NCI-H345 treated with DMSO at 0.1 percent for 48 hours (cell line): ENCODE measurements at regions not wholly inside any gene's neighbourhood (a gene's known extent, or its start where the extent isn't known, plus 50 kb on each side); places are given as distances from the start of the nearest gene placed in this dataset.
"Not testable (repeated sequence)": the region's sequence is repeated elsewhere in the genome, so short reads cannot be mapped to it uniquely, and the experiment has no call there.

ENCODE experiments used
- DNase-seq: peaks from one replicate; lab custom pipeline; 2025; ENCODE audit not compliant: unreplicated experiment; lab: John Stamatoyannopoulos, UW

- no peak for DNase-seq
Observed at GRCh38 chr7:23887660-23888059, 177.6 kb downstream of the STK31 start.

DNA sequence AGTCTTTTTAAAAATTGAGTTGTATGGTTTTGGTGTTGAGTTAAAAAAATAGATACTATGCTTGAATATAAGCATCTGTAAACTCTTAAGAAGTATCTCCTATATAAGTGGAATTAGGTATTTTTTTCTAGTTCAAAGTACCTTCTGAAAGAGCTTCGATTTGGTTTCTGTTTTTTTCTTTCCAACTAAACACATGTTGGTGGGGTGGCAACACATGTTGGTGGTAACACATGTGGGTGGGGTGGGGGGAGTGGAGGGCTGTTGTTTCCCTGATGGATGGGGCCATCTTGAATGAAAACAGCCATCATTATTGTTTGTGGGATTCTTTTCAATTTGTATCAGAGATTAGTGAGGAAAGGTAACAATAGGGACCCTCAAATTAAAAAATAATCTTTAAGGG lies 178.9 kb downstream of the STK31 start:
- no peak for DNase-seq

GRCh38 chr7:23889566-23889965 lies 179.5 kb downstream of the STK31 start:
- no peak for DNase-seq

- no peak for DNase-seq
Observed at GRCh38 chr7:23892019-23892418, 182.0 kb downstream of the STK31 start.

- DNase-seq = no peak
Observed at GRCh38 chr7:23893176-23893941, 183.3 kb downstream of the STK31 start.

GRCh38 chr7:23893942-23894891 lies 184.2 kb downstream of the STK31 start:
- no peak for DNase-seq

DNA sequence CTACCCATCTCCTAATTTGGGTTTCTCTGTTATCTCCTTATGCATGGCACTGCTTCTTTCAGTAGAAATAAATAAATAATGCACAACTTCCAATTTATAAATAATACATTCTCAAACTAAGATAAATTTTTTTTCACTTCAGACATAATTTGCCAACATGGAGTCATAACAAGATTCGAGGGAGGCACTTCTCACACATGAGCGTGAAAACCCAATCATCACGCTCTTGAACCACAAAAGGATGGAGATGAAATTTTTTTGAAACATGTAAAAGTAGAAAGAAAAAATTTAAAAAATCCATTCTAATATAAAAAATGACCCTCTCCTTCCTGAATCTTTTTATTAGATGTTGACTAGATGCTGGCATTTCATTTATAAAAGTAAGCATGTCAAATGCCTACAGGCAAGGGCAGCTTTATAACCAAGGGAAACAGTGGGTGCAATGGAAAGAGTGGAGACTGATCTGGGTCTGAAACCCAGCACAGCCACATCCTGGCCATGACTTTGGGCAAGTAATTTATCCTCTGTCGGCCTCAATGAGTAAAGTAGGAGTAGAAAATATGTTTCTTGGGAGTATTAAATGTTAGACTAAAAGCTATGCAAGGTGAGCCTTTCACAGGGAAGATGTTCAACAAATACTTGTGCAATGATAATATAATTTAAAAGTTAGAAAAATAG lies 185.0 kb downstream of the STK31 start:
- no peak for DNase-seq

DNA sequence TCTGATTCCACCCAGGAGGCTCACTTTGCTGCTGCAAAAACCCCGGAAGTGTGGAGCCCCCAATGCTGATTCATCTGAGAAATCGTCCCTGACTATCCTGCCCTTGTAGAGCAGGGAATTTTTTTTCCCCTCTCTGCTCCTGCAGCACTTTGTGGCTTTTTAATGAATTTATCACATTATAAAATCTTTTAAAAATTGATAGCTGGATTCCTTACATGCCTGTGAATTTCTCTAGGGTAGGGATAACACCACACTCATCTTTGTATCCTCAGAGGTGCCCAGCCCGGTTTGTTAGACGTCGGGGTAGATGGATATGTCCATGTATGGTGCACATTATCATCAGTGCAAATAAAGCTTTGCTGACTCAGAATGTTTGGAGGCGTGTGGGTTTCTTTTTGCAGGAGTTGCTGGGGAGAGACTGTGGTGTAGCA lies 185.7 kb downstream of the STK31 start:
- no peak for DNase-seq

- no peak for DNase-seq
Observed at GRCh38 chr7:23898619-23899018, 188.6 kb downstream of the STK31 start.

DNA sequence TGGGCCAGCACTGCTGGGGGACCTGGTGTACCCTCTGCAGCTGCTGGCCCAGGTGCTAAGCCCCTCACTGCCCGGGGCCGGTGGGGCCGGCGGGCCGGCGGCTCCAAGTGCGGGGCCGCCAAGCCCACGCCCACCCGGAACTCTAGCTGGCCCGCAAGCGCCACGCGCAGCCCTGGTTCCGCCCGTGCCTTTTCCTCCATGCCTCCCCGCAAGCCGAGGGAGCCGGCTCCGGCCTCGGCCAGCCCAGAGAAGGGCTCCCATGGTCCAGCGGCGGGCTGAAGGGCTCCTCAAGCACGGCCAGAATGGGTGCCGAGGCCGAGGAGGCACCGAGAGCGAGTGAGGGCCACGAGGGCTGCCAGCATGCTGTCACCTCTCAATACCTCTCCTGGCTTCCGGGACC lies 194.9 kb downstream of the STK31 start:
- not testable (repeated sequence) for DNase-seq

GRCh38 chr7:23907012-23907411 lies 197.0 kb downstream of the STK31 start:
- DNase-seq = no peak

DNA sequence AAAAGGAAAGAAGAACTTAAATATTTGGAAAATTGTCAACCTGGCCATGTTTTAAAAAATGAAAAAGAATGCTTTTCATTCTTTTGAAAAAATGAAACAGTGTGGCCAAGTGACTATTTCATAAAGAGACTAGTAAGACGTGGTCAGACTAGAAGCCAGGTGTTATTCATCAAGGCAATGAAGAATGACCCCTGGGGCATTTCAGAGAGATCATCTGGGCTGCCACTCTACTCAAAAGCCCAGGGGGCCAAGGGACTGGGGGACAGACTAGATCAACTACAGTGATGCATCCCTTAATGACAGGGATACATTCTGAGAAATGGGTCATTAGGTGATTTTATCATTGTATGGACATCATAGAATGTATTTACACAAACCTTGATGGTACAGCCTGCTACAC lies 199.4 kb downstream of the STK31 start:
- DNase-seq = no peak

DNA sequence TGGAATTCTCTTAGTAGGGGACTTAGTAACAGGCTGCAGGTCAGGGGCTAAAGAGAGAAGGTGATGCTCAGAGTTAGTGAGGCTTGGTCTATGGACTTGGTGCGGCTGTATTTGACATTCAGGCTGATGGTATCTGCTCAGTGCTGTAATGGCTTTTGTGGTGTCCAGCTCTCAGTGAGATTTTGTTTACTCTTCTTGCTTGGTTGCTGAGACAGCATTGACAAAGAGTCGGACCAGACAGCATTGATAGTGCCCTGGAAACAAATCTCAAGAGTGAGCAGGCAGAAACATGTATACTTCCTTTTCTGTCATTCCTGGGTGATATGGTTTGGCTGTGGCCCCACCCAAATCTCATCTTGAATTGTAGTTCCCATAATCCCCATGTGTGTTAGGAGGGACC lies 202.0 kb downstream of the STK31 start:
- no peak for DNase-seq

- no peak for DNase-seq
Observed at GRCh38 chr7:23913016-23913415, 203.0 kb downstream of the STK31 start.

- no peak for DNase-seq
Observed at GRCh38 chr7:23915236-23915635, 205.2 kb downstream of the STK31 start.

GRCh38 chr7:23918286-23918685 lies 208.3 kb downstream of the STK31 start:
- no peak for DNase-seq

DNA sequence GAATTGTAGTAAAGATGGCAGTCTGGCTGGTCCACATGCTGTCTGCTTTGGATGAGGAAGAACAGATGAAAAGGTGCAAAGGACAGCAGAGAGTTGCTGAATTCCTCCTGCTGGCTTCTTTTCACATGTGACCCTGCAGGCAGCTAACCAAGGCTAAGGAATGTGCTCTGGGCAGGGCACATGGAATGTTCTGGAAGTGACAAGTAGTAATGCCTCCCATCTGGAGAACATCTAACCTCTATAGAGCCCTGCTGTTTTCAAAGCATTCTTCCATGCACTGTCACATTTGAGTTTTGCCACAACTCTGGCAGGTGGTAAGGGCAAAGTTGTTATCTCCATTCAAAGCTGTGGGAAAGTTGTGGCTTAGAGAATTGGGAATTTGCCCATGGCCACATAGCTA lies 208.8 kb downstream of the STK31 start:
- DNase-seq = no peak

- no peak for DNase-seq
Observed at GRCh38 chr7:23925088-23925487, 215.1 kb downstream of the STK31 start.

GRCh38 chr7:23927709-23928417 lies 217.8 kb downstream of the STK31 start:
- DNase-seq = no peak

GRCh38 chr7:23928418-23928775 lies 218.4 kb downstream of the STK31 start:
- no peak for DNase-seq

DNA sequence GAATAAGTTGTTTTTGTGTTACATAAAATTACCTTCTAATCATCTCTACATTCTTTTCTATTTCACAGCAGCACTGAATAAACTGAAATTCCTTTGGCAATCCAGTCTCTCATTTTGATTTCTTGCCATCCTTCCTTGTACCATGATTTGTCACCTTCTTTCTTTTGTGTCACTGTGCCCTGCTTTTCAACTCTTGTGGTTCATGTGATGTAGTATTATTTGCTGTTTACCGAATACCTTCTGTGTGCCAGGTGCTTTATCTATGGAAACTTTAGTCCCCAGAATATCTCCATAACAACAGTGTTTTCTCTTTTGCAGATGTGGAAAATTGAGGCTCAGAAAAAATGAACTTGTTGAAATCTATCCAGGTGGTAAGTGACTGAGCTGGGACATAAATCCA lies 220.3 kb downstream of the STK31 start:
- no peak for DNase-seq
